Neural progenitor cell (in vitro differentiated cells): ENCODE measurements at regions not wholly inside any gene's neighbourhood (a gene's known extent, or its start where the extent isn't known, plus 50 kb on each side); places are given as distances from the start of the nearest gene placed in this dataset.

Source experiments
- EZH2 ChIP-seq: fragments of 200-600 bp; sonication (generic); IDR thresholded peaks from 2 replicates; pipeline ENCODE4 v1.6.1; 2017; ENCODE audit warnings: antibody characterized with exemption, mild to moderate bottlenecking, moderate library complexity
- EZH2phosphoT487 ChIP-seq: fragments of 200-600 bp; sonication (generic); IDR thresholded peaks from 2 replicates; pipeline ENCODE4 v1.6.1; 2017; ENCODE audit warnings: antibody characterized with exemption
- TF ChIP-seq, protein P1 (sequence below): fragments of 200-600 bp; sonication (generic); IDR thresholded peaks from 2 replicates; pipeline ENCODE4 v1.5.1; 2017; ENCODE audit warnings: antibody characterized with exemption, mild to moderate bottlenecking

DNA sequence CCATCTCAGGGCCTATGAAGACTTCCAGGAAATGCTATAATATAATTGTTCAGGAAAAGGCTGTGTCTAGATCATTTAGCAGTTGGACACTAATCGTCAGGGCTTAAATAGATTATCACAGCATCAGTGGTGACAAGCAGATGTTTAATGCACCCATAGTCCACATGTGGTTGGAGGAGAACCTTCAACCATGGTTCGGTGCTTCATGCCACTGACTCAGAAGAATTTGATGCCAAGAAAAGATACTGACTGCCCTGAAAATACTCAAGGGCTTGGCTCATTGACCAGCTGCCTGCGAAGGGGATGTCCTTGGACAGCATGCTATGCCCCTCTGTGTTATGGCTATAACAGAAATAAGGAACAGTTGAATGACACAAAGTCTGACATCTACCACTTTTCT, 175.7 kb downstream of the HHIPL2 start:
- TF ChIP-seq, protein P1, sequence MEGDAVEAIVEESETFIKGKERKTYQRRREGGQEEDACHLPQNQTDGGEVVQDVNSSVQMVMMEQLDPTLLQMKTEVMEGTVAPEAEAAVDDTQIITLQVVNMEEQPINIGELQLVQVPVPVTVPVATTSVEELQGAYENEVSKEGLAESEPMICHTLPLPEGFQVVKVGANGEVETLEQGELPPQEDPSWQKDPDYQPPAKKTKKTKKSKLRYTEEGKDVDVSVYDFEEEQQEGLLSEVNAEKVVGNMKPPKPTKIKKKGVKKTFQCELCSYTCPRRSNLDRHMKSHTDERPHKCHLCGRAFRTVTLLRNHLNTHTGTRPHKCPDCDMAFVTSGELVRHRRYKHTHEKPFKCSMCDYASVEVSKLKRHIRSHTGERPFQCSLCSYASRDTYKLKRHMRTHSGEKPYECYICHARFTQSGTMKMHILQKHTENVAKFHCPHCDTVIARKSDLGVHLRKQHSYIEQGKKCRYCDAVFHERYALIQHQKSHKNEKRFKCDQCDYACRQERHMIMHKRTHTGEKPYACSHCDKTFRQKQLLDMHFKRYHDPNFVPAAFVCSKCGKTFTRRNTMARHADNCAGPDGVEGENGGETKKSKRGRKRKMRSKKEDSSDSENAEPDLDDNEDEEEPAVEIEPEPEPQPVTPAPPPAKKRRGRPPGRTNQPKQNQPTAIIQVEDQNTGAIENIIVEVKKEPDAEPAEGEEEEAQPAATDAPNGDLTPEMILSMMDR: no peak
- TF ChIP-seq EZH2 (no peak), EZH2phosphoT487 (no peak)
